Hematopoietic multipotent progenitor cell treated with erythropoietin and hydrocortisone succinate and interleukin-3 and kit ligand, for 8 days (in vitro differentiated cells): ENCODE measurements at regions not wholly inside any gene's neighbourhood (a gene's known extent, or its start where the extent isn't known, plus 50 kb on each side); places are given as distances from the start of the nearest gene placed in this dataset.
"Not testable (repeated sequence)": the region's sequence is repeated elsewhere in the genome, so short reads cannot be mapped to it uniquely, and the experiment has no call there.

ENCODE experiments used
- DNase-seq: peaks from one replicate; pipeline ENCODE4 v3.0.0-alpha.2; 2015

DNA sequence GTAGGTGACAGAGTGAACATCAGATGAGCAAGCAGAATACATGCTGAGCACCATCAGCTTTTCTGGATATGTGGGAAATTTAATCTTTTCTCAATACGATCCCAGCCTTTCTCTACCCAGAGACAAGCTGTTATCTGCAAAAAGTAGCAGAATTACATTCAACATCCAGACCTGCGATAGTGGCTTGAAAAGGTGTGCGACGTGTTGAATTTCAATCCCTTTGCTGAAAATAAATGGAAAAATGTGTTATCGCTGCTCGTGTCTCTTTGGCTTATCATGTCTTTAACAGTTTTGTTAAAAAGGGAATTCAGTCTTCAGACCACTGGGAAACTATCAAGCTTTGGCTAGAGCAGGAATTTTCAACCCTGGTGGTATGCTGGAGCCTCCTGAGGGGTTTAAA, 98.8 kb upstream of the FAM20A start:
- DNase-seq: no peak

DNA sequence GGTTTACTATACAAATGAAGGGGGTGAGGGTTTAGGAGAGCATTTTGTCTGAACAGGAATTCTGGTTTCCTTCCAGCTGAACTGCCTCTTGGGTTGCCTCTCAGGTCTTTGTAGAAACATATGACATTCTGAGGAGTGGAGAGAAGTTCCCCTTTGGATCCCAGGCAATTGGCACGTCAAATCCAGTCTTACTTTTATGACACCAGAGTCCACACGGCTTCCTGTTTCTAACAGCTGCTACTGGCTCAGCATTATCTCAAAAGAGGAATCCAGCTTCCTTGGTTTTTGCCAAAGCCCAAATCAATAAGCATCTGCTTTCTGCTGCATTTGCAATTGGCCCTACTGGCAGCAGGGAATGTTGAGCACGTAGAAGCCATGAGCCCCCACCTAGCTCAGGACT, 97.6 kb upstream of the FAM20A start:
- no peak for DNase-seq

DNA sequence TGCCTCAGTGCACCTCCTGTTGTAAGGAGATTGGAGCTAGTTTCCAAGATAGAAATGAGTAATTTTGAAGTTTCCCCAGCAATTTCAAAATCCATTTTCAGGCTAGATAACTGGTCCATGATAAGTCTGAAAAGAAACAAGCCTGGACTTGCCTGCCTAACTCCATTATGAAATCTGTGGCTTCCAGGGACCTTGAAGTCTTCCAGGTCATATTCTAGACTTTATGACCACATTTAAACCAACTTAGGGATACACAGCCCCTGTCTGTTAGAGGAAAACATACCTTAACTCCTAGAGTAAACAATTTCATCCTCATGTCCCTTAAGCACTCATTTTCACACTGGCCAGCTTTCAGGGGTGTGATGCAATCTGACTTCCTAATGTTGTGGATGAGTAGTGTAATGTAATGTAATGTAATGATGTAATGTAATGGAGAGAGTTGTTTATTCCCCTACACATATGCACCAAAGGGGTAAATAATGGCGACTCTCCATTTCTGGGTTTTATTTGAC, 96.7 kb upstream of the FAM20A start:
- DNase-seq: no peak

DNA sequence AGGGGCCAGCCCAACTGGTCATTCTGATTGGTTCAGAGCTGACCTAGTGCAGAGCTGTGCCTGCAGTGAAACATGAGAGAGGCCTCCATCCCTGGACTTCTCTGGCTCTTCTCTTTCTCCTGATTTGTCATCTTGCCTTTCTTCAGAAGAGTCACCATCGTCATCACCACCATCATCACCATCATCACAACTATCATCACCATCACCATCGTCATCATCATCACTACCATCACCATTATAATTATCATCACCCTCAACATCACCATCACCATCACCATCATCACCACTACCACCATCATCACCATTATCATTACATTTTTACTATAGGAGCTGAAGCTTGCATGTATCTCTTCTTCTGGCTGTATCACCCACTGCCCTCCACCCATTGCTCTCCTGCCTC, 94.5 kb upstream of the FAM20A start:
- DNase-seq: no peak

DNA sequence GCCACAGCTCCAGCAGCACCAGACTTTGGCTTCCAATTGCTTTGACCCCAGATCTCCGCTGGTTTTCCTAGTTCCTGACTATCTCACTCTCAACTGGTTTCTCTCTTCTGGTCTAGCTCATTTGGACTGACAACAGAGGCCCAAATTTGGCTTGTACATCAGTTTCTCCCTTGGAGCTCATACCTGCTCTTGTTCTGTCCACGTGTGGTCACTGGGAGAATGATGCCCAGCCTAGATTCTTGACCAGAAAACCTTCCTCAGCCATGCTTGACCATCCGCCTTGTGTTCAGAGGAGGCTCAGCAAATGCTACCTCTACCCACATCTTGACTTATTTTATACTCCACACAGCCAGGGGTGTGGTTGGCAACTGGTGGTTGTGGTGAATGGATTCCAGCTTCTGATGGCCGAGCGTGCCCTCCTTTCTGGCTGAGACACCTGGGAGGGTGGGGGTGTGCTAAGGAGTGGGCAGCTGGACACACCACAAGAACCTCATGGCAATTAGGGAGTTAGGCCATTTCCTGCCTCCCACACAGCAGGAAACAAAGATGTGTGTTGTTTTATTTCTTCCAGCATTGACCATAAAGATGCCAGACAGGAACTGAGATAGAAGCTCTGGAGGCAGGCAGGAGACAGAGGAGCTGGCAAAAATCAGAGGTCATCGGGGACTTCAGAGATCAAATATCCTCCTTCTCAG, 93.8 kb upstream of the FAM20A start:
- DNase-seq: no peak

DNA sequence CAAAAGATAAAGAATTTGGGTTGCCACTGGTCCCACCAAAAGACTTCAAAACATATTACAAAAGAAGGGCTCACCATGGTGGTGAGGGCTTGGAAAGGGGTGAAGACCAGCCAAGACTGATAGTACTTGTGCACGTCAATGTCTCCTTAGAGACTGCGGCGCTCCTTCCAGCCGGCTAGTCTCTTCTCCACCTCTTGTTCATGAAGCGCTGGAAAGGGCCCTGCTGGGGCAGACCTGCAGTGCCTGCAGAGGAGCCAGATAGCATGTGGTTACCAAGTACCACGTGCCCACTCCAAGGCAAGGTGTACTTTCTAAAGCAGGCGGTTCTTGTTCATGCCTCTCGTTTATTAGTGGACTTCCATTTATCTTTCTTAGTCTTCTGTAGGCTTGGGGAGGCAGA, 92.7 kb upstream of the FAM20A start:
- DNase-seq: no peak

DNA sequence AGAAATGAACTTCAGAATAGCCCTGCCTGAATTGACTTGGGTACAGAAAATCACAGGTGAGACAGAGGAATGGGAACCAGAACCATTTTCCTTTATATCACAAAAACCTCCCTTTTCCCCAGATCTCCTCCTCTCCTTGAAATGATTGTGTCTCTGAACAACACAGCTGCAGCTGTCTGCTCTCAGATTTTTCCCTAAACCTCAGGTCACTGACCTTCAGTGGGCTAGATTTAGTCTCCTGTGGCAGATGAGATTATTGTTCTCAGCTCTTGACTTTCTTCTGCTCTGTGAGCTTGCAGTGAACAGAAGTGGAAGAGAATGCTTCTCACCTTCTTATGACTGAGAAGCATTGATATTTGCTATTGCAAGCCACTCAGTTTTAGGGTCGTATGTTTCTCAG, 92.3 kb upstream of the FAM20A start:
- DNase-seq: no peak

DNA sequence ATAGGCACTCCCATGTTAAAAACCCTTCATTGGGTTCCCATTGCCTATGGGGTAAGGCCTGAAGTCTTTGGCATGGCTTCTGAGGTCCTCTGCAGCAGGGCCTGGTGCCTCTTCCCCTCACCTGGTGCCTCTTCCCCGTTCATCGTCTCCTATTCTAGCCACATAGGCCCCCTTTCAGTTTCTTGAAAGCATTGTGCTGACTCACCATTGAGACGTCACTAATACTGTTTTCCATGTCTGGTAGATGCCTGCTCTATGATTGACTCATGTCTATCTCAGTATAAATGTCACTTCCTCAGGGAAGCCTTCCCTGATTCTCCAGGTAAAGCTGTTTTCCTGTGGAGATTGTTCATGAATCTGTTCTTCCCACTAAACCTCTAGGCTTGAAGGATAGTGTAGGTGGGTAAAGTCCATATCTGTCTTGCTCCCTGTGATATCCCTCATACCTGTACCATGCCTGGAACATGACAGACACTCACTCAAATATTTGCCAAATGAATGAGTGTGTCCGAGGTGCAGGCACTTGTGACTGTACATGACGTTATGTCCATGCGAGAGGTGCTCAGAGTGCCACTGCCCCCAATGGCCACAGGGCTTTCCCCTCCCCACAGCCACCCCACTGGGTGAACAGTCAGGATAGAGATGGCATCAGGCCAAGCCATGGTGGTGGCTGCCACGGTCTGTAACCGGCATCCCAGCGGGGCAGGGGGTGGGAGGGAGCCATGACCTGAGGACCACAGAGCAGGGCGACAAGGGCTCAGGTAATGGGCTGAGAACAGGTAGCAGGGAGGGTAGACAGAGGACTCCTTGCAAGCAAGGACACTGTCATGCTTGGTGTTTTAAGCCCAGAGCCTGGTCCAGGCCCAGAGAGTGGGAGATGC, 85.2 kb upstream of the FAM20A start:
- no peak for DNase-seq

DNA sequence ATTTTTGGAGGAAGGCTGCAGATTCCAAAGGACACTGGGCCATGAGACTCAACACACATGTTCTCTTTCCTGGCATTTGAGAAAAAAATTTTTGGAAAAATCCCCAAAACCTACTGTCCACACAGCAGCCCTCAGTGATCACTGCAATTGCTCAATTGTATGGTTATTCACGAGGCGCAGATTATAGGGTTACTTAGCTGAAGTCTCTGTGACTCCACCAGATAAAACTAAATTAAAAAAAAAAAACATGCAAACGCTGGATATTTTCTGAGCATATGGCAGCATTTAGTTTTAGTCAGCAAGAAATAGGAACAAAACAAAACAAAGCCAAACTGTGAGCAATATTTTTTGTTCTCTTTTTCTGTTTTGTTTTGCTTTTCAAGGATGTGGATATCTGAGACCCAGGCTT, 83.8 kb upstream of the FAM20A start:
- DNase-seq: no peak

DNA sequence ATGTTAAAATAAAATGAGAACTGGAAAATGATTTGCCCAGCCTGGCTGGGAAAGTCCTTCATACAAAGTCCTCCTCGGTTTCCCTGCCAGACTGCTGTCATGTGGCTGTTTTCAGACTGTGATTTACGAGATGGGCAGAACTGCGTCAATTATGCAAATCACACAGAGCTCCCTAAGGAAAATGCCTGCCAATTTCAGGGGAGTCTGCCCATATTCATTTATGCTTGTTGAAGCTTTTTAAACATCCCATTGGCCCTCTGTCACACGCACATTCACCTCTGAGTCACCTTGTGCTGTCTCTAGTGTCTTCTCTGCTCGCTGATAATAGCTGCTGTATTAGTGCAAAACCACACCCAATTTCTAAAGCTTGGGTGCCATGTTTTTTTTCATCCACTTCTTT, 81.7 kb upstream of the FAM20A start:
- no peak for DNase-seq

DNA sequence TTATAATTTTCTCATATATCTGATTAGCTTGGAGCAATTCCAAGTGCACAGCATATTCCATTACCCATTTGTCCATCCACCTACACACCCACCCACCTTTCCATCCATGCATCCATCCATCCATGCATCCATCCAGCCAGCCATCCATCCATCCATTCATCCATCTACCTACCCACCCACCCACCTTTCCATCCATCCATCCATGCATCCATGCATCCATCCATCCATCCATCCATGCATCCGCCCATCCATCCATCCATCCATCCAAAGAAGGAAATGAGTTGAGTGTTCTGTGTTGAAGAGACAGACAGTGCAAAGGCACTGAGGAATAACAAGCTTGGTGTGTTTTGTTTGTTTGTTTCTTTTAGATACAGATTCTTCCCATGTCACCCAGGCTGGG, 78.7 kb upstream of the FAM20A start:
- DNase-seq: no peak

DNA sequence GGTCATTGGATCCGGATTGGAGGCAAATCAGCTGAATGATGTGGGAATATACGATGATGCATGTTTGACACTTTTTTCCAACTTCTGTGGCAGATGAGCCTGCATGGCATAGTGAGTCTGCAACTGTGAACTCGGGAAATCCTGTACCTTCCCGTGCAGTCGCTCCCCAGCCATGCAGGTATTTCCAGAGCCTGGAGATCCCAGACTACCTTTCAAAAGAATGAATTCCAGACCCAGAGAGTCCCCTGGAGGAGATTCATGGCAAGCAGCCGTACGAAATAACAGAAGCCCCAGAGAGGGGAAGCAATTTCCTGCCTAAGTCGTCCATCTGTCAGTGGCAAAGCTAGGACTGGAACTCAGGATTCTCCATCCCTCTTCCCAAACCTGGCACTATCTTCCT, 75.7 kb upstream of the FAM20A start:
- DNase-seq: no peak

DNA sequence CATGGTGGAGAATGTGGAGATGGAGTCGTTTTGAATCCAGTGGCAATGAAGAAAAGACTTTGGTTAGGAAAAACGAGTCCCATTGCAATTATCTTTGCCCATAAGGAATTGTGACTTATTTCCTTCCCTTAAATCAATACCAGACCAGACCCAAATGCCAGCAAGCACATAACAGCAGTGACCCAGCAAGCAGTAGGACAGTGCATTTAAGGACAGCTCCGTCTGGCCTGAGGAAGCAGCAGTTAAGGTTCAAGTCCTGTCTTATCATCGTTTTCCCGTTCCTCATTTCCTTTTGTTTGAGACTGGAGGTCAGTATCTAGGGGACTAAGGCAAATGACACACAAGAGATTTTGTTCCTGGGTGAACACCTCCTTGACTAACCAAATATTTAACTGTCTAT, 74.6 kb upstream of the FAM20A start:
- no peak for DNase-seq

DNA sequence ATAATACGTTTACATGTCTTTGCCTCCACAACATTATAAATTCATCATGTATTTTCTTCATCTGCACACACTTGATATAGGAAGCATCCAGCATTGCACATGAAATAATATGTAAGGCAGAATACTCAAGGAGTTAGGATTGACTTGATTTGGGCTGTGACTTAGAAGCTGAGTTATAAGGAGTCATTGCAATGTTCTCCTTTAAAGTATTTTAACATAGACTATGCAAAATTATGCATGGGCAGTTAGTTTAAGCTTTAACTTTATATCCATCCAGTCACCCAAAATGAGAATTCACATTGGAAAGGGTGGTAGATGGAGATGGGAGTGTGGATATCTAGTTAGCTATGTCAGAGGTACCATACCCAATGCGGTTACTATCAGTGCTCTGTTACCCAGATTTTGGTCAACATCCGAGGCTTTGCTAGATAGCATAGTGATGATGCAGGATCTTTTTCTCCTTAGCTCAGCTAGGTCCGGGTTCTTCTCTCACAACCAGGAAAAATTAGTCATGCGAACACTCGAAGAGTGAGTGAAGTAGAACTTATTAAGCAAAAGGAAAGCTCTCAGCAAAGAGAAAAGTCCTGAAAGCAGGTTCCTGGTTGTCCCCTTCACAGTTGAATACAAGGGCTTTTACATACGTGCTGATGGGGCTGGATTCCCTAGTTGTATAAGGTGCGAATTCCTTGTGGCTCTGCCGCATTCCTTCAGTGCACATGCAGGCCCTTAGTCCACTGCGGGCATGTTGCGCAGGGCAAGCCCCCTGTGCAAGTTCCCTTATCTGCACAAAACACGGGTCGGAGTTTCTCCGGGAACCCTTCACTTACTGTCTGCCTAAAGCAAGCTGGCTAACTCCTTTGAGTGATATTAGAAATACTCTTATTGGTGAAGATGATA, 73.1 kb upstream of the FAM20A start:
- DNase-seq: no peak

DNA sequence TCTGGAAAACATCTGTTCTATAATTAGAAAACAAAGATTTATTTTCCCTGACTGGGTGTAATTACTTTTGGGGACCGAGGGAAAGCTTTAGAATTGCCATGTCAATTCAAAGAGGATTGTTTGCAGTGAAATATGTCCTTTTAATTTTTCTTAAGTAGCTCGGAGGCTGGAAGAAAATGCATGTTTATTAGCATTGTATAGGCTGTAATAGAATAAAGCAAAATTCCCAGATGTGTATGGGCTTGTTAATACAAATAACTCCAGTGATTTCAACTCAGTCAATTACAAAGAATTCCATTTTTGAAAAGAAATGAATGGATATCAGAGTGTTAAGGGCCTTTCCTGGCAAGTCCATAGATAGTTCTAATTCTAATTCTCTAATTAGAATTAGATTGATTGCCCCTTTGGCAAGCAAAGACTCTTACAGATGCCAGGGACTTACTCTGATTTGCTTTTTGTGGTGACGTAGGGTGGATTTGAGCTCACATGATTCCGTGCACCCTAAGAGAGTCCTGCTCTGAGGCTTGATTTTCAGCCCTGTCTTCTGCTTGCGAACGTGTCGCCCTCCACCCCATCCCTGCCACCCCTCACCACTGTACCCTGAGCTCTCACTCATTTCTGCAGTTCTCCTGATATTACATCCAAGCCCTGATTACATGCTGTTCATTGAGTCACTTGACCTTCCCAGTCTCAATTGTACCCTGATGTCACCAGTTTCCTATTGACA, 70.0 kb upstream of the FAM20A start:
- no peak for DNase-seq

DNA sequence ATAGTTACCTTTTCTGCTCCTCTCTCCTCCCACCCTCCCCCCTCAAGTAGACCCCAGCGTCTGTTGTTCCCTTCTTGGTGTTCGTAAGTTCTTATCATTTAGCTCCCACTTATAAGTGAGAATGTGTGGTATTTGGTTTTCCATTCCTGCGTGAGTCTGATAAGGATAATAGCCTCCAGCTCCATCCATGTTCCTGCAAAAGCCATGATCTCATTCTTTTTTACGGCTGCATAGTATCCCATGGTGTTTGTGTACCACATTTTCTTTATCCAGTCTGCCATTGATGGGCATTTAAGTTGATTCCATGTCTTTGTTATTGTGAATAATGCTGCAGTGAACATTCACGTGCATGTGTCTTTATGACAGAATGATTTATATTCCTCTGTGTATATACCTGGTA, 65.3 kb upstream of the FAM20A start:
- not testable (repeated sequence) for DNase-seq

DNA sequence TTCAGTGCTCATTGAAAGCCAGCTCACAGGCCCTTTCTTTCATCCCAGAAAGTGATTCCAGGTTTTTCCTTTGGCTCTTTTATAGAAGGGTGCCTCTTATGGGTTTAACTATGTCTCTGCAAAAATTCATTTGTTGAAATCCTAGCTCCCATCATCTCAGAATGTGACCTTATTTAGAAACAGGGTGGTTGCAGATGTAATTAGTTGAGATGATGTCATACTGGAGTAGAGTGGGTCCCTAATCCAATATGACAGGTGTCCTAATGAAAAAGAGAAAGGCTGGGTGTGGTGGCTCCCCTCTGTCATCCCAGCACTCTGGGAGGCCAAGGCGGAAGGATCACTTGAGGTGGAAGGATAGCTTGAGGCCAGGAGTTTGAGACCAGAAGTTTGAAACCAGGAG, 64.2 kb upstream of the FAM20A start:
- DNase-seq: no peak

DNA sequence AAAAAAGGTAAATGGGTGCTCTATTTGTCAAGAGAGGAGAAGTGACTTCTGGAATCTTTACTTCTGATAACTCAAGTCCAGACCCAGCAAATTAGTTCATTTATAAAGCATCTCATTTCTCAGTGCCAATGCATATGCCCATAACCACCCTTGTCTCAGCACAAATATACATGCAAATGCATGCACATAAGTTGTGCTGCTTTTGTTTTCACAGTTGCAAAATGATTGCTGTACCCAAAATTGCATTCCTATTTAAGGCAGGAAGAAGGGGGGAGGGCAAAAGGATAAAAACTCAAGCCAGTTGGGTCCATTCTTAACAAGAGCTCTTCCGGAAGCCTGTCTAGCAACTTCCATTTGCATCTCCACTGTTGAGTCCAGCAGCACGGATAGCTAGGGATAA, 61.3 kb upstream of the FAM20A start:
- no peak for DNase-seq

DNA sequence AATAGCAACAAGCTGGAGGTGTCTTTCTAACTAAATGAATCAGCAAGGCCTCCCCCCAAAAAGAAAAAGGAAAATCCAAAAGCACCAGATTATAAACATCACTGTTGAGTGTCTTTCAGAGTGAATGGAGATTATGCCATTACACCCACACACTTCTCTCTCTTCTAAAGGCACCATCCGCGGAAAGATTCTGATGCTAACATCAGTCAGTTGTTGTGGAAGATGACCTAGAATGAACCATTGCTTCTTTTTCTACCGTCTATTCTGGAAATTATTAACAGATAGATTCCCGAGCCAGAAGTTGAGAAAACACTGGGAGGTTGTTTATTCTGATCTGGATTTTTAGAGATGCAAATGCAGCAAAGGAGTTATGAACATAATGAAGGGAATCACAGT, 60.9 kb upstream of the FAM20A start:
- no peak for DNase-seq

DNA sequence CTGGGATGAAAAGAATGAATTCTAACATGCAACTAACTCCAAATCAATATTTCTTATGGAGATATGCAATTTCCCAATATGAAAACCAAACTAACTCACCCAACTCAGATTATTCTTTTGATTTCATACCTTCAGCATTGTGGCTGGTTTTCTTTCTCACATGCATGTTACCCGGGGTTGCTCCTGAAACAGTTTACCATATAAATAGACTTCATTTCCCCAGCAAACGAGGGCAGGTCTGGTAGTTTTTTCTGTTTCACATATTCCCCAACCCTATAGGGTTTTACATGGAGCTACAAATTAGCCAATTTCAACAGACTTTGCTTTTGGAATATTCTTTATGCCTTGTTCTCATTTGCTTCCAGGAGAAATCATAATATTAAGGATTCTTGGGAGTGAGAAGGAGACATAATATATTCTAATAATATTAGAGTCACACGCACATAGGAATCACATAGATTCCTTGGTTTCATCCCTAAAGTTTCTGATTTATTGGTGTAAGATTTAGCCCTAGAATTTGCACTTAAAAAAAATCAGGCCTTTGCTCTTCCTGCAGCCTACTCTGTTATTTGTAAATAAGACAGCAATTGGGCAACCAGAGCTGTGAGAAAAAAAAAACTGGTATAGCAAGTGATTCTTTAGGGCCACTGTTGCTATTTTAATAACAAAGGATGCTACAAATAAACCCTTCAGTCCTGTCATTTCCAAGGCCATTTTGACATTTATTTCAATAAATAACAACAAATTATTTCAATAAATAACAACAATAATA, 60.3 kb upstream of the FAM20A start:
- DNase-seq: no peak

DNA sequence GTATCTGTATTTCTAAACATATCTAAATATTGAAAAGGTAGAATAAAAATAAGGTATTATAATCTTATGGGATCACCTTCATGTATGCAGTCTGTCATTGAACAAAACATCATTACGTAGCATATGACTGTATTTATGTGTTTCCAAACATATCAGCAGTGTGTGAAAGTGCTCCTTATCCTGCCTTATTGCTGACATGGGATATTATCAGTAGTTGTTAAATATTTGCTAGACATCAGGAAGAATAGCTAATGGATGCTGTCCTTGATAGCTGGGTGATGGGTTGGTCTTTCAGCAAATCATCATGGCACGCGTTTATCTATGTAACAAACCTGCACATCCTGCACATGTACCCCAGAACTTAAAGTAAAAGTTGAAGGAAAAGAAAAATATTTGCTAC, 59.1 kb upstream of the FAM20A start:
- no peak for DNase-seq
